H54 (cell line): ENCODE measurements at regions not wholly inside any gene's neighbourhood (a gene's known extent, or its start where the extent isn't known, plus 50 kb on each side); places are given as distances from the start of the nearest gene placed in this dataset.

Source experiments
- DNase-seq: peaks from one replicate; pipeline ENCODE4 v3.0.0; 2011; ENCODE audit warnings: low spot score, mixed read lengths; ENCODE audit not compliant: insufficient read length
- FAIRE-seq: peaks from 3 replicates; lab custom pipeline; 2011; peaks lifted over from hg19 to GRCh38; lab: Jason Lieb, UNC
- POLR2A ChIP-seq: IDR thresholded peaks from 2 replicates; pipeline ENCODE4 v1.6.1; 2011; ENCODE audit warnings: low read depth, mild to moderate bottlenecking, low read length

DNA sequence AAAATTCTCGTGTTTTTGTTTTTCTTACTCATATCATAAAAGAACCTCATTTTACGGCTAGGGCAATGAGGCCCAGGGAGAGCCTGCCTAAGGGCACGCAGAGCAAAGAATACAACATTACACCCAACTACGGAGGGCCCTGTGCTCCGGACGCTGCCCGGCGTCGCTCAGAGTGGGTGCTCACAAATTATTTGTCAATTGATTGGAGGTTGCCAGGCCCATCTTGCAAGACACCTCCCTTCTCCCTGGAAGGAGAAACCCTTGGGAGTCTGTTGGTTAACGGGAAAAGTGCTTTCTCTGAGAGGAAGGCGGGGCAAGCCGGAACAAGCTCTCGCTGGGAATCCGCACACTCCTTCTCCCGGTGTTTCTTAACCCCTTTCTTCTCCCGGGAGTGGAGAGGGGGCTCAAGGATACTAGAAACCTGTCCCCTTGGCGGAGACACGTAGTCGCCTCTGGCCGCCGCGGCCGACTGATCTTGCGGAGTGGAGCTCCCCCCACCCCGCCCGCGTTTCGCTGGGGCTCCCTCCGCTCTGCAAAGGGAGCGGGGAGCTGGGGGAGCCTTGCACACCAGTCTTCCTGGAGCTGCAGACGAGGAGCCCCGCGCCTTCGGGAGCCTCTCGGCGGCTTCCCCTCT lies 599.3 kb upstream of the SGCD start:
- FAIRE-seq (no peak), DNase-seq (no peak)
- TF ChIP-seq POLR2A, result no peak

DNA sequence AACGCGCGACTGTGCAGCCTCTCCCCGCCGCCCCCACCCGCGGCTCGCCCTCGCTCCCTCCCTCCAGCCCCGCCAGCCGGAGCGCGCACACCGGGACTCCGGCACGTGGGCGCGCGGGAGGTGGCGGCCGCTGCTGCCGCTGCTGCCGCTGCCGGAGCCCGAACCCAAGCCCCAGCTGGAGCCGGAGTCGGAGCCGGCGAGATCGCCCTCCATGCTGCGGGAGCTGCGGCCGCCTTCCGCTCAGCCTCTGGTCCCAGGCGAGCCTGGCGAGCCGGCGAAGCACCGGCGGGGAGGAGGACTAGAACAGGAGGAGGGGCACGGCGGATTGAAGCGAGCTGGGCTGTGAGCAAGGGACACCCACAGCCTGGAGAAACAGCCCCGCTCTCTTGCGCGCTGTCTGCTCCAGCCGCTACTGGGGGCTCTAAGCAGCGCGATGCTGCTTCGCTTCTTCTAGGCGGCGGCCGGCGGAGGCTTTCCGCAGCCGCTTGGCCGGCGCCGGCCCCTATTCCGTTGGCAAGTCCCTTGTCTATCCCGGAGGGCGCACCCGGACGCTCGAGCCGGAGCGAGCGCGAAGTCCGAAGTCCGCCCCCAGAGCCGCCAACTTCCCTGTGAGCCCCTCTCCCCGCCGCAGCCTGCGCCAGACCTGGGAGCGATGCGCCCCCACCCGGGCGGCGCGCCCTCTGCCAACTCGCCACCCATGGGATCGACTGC lies 598.7 kb upstream of the SGCD start:
- no peak for TF ChIP-seq POLR2A
- DNase-seq, result no peak
- FAIRE-seq, result no peak

DNA sequence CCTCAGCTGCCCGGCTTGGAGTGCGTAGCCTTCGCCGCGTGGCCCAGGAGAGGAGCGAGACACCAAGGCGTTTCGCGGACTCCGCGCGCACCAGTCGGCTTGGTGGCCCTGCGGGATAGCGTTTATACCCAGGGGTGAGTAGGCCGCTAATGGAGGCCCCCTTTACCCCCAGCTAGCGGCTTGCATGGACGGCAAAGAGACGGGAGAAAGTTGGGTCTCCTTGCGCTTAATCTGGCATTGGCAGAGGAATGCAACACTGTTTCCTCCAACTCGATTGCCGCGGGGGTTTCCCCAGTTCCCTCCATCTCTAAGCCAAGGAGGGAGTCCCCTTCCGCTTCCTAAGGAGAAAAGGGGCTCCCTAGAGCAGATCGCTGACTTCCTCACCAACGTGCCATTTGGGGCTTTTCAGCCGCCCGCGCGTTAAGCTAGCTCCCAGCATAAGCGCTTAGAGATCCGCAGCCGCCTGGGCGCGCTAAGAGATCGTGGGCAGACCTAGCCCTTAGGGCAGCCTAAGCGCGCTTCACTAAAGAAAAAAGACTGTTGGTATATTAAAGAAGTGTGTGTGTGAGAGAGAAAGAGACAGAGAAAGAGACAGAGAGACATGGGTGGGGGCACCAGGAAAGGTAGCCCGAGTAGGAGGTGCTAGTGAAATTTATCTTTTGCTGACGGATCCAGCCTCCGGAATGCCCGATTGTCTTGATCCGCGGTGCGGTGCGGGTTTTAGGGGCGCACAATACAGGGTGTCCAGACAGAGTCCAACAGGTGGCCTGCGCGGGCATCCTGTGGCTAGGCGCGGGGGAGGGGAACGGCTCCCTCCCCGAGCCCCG lies 597.9 kb upstream of the SGCD start:
- no peak for TF ChIP-seq POLR2A
- FAIRE-seq (no peak), DNase-seq (no peak)

GRCh38 chr5:155729684-155730059 lies 597.3 kb upstream of the SGCD start:
- no peak for FAIRE-seq
- no peak for TF ChIP-seq POLR2A
- DNase-seq, result no peak

DNA sequence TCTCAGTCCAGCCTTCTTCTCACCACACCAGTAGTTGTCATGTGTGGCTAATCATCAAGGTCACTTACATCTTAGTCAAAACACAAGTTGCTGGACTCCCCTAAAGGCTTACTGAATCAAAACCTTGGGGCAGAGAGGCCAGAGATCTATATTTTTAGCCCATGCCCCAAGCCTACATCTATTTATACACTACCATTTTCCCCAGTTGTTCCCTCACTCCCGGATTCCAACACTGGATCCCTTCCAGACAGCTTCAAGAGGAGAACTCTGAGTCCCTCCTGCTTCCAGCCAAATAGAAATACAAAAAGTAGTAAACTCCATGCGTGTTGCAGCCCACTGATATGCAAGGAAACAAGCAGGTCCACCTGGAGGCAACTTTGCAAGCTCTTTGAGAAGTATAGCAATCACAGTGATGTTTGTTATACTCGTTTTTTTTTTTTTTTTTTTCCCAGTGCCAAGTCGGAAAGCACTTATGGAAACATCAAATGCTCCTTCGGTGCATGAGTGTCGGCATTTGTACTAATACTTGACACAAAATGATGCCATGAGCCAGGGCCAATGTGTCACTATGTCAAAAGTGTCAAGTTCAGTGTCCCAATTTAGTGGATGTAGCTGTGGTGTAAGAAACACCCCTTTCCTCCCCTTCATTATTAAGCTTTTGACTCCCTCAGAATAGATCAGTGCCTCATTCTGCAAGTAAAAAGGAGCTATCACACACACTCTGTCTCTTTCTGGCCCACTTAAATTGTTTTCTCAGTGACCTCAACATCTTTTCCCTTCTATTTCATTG lies 594.2 kb upstream of the SGCD start:
- no peak for TF ChIP-seq POLR2A
- no peak for FAIRE-seq
- DNase-seq, result no peak

GRCh38 chr5:155733935-155734334 lies 593.0 kb upstream of the SGCD start:
- TF ChIP-seq POLR2A, result no peak
- DNase-seq (no peak), FAIRE-seq (no peak)

DNA sequence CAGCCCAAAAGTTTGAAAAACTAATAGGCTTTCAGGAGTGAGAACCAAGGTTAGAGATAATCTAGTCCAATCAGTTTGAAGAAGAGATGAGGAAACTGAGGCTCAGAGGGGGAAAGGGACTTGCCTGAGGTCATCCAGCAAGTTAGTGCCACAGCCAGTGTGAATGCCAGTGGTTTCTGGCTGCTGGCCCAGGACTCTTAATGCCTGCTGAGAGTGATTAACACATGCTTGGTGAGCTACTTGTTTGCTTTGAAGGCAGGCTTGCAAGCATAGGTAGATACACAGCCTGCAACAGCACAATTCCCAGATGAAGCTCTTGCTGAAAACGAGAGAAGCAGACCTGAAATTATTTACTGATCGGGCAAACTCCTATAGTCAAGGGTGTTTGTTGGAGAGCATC lies 591.6 kb upstream of the SGCD start:
- FAIRE-seq (no peak), DNase-seq (no peak)
- TF ChIP-seq POLR2A, result no peak

DNA sequence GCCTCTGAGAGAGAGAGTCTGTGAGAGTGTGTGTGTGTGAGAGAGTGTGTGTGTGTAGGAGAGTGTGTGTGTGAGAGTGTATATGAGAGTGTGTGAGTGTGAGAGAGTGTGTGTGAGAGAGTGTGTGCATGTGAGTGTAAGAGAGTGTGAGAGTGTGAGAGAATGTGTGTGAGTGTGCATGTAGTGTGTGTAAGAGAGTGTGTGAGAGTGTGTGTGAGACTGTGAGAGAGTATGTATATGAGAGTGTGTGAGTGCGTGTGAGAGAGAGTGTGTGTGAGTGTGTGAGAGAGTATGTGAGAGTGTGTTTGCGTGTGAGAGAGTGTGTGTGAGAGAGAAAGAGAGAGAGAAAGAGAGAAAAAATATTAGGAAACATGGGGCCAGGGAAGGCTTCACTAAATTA lies 588.3 kb upstream of the SGCD start:
- DNase-seq (no peak), FAIRE-seq (no peak)
- TF ChIP-seq POLR2A, result no peak

GRCh38 chr5:155746367-155747038 lies 580.5 kb upstream of the SGCD start:
- DNase-seq, result no peak
- FAIRE-seq, result no peak
- no peak for TF ChIP-seq POLR2A

- no peak for TF ChIP-seq POLR2A
- DNase-seq, result no peak
- no peak for FAIRE-seq
Measured at GRCh38 chr5:155750101-155750500, 576.9 kb upstream of the SGCD start.

GRCh38 chr5:155750571-155750970 lies 576.4 kb upstream of the SGCD start:
- FAIRE-seq, result no peak
- DNase-seq, result no peak
- no peak for TF ChIP-seq POLR2A

- no peak for TF ChIP-seq POLR2A
- DNase-seq (no peak), FAIRE-seq (no peak)
Measured at GRCh38 chr5:155753943-155754581, 572.9 kb upstream of the SGCD start.

DNA sequence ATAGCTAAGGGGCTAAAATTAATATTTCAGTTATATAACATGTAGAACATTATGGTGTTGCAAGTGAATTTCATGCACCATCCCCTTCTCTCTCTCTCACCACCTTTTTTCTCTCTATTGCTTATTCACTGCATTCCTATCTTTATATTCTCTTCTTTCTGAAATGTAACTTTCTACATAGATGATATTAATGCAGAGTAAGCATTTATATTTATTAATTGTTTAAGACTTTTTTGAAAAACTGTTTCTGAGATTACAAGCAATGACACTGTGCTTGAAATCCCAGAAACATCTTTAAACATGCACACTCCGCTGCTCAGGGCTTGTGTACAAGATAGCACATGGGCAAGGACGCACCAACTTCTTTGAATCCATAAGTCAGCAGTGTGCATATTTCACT lies 567.7 kb upstream of the SGCD start:
- TF ChIP-seq POLR2A, result no peak
- DNase-seq (no peak), FAIRE-seq (no peak)
